NCI-H446 (cell line): ENCODE measurements at regions not wholly inside any gene's neighbourhood (a gene's known extent, or its start where the extent isn't known, plus 50 kb on each side); places are given as distances from the start of the nearest gene placed in this dataset.
"Not testable (repeated sequence)": the region's sequence is repeated elsewhere in the genome, so short reads cannot be mapped to it uniquely, and the experiment has no call there.

Experiments used
- DNase-seq, 2 experiments: peaks; one replicate each; lab custom pipeline; 2025; lab: John Stamatoyannopoulos, UW

DNA sequence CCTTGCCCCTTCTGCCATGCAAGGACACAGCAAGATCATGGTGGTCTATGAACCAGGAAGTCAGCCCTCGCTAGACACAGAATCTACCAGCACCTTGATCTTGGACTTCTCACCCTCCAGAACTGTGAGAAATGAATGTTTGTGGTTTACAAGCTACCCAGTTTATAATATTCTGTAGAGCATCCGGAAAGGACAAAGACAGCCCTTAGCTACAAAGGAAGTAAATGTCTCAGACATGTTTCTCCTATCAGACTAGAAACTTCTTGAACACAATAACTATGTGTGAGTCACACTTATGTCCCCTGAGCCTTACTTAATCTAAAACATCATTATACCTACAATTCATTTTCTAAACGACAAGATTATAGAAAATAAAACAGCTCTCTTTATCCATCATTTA lies 176.7 kb downstream of the KLHL28 start:
- DNase-seq, result no peak

DNA sequence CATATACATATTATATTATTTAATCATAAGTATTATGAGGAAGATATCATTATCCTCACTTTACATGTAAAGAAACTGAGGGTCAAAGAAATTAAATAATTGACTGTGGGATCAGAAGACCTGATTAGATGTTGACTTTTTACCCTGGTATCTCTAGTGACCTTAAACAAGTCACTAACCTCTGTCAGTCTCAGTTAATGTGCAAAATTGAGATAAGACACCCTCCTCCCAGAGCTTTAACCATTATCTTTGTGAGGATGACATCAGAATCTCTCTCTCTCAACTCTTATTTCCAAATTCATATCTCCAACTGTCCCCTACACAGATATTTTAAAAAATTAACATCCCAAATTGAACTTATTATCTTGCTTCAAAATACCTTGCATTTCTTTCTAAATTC lies 177.8 kb downstream of the KLHL28 start:
- DNase-seq, result no peak

DNA sequence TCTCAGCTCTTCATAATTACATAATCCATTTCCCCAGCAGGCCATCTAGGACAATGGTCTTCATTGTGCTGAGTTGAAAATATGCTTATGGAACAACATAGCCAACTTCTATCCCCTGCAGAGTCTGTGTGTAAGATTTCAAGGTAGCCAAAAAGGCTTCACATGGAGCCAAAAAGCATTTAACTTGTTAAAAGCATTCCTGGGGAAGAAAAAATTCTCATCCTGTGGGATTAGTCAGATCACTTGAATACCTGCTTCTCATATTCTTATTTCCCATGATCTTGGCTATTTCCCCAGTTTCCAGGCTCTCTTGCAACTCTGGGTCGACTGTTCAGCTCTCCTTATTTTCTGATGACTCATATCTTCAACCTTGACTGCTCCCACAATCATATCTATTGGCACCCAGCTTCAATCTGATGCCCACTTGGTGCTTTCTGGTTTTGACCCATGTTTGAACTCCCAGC lies 178.9 kb downstream of the KLHL28 start:
- DNase-seq, result no peak

DNA sequence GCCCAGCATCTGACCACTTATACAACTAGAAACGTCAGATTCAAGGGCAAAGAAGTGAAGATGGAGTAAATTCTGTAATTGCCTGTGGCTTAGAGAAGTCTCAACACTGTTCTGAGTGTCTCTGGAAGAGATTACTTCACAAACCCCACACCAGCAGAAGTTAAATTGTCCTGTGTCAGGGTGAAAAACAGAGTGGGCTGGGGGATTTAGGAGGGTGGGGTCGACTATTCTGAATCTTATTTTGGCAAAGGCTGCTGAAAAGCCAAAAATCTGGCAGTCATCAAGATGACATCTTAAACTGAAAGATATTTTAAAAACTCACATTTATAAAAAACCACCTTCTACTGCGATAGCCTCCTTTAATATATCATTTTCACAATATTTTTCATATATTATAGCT lies 180.8 kb downstream of the KLHL28 start:
- DNase-seq, result no peak

DNA sequence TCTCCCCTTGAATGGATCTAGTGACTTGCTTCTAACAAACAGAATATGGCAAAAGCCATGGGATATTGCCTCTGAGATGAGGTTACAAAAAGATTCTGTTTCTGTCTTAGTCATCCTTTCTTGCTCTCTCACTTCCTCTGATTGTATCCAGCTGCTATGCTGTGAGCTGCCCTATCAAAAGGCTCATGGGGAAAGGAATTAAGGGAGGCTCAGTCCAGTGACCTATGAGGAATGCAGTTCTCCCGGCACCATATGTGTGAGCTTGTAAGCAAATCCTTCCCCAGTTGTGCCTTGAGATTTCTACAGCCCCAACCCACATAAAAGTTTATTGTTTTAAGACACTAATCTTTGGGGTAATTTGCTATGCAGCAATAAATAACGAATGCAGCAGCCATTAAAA lies 183.1 kb downstream of the KLHL28 start:
- no peak for DNase-seq

DNA sequence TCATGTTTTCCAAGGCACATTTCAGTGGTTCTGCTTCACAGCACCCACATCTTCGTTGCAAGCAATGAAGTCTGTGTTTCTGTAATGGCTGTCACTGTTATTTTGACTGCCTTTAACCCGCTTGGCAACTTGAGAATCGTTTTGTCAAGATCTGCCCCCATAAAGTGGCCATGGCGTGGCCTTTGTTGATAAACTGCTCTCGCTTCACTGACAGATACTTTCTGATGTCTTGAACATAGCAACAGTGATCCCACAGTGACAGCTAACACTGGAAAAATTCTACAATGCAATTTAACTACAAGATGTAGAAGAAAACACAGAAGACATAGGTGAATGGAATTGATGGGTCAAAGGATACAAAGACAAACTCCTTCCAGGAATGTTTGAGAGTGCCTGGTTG lies 184.2 kb downstream of the KLHL28 start:
- no peak for DNase-seq

DNA sequence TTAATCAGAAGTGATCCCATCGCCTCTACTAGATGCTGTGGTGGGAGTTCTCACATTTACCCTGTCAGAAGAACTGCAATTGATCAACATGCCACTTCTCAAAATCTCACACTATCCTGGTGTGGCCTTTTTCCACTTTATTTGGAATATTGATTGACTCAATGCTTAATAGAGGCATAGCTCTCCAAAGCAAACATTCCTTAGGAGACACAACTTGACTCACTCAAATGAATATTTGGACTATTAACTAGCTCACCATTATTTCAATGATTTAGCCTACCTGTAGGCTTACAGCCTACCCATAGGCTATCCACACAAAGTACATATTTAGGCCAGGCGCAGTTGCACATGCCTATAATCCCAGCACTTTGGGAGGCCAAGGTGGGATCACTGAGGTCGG lies 186.5 kb downstream of the KLHL28 start:
- DNase-seq, result no peak

DNA sequence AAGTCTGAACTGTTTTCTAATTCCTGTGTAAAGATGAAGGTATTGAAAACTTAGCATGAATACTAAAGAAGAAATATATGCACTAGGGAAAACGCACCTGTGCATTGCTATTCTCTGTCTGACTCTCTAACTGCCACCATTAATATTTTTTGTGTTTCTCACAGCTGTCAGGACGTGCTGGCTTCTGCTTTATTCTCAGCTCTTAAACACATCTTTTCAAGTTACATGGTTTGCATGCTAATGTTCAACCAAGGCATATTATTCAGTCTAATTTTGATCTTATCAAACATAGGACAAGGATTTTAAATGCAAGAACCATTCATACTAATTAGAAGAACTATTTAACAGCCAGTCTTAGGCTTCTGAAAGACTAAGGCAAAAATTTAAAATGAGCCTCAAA lies 187.4 kb downstream of the KLHL28 start:
- no peak for DNase-seq

DNA sequence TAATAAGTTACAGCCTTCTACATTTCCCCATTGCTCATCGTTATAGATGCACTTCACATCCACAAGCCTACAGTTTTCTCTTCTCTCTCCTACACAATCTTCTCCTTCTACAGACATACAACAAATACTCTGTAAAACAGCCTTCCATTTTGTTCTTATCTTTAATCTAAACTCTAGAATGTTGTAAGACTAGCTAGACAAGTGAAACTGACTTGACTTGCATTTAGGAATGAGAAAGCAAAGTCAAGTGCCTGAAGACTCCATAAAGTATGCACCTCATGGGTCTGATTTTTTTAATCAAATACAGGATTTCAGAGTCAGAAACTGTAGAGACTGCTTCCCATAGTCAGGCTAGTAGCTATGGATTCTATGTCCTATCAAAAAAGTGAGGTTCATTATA lies 190.3 kb downstream of the KLHL28 start:
- DNase-seq, result no peak

DNA sequence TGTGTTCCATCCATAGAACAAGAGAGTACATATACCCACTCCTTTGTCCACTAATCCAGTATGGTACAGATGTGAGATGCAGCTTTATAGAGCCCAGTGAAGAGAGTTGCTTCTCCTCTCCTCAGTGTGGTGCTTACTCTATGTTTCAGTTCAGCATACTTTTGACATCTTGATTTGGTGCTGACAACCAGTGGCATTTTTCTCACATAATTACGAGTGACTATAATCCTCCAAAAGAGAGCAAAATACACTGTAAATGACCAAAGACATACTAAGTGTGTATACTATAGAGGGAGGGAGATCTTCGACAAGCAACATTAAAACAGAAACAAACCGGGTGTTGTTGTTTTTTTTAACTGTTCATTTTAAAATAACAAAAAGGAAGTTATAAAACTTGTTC lies 191.5 kb downstream of the KLHL28 start:
- DNase-seq, result no peak

DNA sequence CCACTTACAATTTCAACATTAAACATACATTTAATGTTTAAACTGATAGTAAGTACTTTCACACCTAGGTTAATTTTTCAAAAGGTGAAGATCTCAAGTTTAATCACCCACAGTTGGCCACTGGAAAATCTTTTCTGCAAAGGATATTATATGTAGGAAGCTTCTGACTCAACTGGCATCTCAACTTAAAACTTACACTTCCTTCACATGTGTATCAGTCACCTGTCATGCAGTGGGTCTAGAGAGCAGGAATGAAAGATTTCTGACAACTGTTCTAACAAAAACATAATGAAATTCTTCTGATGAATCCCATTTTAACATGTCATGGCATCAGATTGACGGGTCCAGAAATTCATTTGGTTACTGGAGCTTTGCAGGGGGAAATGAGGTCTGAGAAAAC lies 192.8 kb downstream of the KLHL28 start:
- DNase-seq, result no peak

DNA sequence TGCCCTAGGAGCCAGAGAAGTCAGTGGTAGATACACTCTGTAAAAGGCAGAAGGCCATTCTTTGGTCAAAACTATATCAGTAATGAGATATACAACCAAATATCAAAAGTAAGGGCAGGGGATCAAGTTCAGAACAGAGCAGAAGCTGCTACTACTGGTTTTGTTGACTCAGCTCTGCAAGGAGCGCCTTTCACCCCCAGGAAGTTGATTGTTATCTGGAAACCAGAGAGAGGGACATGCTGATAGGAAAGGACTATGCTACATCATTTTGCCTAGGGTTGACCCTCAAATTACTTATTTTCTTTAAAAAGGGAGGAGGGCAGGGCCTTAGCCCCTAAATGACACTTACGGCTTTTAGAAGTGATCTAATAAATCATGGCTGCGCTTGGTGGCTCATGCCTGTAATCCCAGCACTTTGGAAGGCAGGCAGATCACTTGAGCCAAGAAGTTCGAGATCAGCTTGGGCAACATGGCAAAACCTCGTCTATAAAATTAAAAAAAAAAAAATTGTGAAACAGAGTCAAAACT lies 194.0 kb downstream of the KLHL28 start:
- no peak for DNase-seq

DNA sequence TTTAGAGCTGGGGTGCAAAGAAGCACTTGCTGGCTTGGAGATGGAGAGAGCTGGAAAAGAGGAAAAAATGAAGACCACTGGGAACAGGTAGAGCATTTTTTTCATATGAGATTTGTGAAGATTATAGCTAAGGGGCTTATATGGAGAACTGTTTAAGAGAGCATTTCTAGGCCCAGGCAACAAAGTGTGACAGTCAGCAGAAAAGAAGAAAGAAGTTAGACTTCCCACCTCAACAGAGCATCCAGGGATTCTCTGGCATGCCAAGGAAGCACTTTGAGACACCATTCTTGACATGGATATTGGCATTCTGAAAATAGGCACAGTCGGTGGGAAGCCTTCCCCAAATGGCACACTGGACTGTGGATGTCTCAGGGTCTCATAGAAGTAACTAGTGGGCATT lies 195.5 kb downstream of the KLHL28 start:
- DNase-seq, result no peak

DNA sequence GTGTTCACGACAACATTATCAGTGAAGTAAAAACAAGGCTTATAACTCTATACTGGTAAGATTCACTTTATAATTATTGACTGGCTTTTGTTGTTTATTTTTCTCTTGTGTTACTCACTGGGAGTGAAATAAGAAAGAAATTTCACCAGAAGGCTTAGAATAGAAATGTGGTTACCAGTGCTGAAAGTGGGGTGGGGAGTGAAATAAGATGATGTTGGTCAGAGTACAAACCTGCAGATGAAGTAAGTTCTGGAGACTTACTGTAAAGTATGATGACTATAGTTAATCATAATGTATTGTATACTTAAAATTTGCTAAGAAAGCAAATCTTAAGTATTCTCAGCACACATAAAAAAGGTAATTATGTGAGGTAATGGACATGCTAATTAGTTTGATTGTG lies 198.4 kb downstream of the KLHL28 start:
- no peak for DNase-seq

DNA sequence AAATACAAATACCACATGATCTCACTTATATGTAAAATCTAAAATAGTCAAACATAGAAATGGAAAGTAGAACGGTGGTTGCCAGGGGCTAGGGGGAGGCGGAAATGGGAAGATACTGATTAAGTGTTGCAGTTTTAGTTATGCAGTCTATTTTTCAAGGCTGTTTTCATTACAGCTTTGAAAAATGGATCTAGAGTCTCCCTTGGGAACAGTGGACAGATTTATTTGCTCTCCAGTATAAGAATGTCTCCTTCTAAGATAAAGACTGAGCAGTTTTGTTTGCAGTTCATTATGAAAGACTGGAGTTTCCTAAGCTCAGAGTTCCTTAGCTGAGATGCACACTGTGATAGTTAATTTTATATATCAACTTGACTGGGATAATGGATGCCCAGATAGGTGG lies 202.5 kb downstream of the KLHL28 start:
- DNase-seq, result no peak

DNA sequence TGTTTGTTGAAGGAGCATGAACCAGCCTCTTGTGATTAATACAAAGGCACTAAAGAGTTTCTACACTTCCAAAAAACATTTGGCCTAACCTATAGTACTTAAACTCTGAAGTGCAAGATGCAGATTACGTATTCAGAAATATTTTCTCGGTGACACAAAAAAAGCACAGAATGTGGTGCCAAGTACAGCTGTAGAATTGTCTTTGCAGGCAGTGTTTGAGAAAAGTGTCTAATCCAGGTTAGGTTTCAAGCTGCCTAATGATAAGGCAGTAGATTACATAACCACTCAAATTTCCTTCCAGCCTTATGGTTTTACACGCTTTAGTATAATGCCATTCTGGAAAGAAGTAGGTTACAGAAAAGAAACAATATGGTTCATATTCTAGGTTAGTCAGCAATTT lies 205.2 kb downstream of the KLHL28 start:
- no peak for DNase-seq

DNA sequence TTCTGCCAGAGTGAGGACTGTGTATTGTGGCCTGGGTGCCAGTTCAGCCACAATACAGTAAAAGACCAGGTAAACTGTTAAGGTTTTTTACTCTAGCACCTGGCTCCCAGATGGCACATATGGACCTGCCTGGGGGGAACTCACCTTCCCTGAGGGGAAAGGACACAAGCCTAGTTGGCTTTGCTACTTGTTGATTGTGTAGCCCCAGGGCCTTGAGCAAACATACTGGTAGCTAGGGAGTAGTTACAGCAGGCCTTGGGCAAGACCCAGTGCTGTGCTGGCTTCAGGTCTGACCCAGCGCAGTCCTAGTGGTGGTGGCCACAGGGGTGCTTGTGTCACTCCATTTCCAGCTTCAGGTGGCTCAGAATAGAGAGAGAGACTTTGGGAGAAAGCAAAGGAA lies 216.4 kb downstream of the KLHL28 start:
- no peak for DNase-seq

DNA sequence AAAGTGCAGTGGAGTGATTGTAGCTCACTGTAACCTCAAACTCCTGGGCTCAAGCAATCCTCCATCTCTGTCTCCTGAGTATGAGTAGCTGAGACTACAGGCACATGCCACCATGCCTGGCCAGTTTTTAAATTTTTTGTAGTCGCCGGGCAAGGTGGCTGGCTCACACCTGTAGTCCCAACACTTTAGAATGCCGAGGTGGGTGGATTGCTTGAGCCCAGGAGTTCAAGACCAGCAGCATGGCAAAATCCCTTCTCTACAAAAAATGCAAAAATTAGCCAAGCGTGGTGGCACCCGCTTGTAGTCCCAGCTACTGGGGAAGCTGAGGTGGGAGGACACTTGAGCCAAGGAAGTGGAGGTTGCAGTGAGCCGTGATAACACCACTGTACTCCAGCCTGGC lies 219.5 kb downstream of the KLHL28 start:
- DNase-seq, result no peak

DNA sequence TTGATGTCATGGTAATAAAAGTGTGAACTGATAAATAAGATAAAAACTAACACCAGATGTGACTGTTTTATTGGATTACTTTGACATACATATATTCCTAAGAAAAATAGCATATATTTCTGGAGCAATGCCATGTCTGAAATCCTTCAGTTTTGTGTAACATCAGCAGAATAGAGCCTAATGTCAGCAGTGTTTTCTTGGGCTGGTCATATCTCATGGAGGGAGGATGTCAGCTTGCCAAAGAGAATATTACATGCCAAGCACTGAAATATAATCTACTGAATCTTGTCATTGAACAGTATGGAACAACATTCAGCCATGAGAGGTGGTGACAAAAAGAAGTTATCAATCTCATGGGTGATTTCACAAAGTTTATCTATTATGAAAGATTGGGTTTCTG lies 220.3 kb downstream of the KLHL28 start:
- DNase-seq, result peak in 1 of 2 experiments; percentile 11

DNA sequence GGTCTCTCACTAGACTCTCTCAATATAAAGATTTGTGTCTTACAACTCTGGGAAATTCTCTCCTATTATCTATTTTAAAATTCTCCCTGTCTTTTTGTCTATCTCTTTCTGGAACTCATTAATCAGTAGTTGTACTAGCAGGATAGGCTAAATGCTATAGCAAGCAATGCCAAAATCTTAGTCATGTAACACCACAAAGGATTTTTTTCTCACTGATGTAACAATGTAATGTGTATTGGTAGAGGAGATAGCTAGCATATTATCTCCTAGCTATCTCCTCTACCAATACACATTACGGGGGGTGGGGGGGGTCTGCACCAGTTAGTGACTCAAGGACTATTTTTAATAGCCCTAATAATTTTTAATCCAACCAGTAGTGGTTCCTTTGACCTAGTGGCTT lies 225.4 kb downstream of the KLHL28 start:
- DNase-seq, result no peak

DNA sequence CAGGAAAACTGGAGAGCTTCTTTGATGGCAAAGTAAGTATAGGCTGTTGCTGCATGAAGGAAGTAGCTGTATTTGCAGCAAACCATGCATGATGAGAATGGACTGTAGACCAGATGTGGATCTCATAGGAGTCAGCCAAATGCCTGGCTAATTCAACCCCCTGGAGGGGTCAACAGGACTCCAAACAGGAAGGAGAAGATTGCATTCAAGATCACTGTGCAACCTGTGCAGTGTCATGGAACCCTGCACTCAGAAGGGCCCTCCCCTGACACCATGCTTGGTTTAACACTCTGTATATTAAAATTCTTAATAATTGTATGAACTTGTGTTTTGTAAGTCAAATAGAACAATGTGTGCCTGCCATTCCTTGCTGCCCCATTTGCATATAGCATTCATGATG lies 225.1 kb upstream of the FSCB start:
- DNase-seq, result peak in 1 of 2 experiments; percentile 45

DNA sequence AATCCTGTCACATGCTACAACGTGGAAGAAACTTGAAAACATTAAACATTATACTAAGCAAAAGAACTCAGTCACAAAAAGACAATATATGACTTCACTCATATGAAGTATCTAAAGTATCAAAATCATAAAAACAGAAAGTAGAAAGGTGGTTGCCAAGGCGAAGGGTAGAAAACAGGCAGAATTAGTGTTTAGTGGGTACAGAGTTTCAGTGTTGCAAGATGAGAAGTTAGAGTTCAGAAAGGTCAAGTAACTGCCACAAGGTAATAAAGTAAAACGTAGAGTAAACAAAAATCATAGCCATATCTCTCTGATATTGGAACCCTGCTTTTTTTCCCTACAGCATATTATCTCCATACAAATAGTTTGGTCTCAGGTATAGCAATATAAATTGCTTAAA lies 223.8 kb upstream of the FSCB start:
- DNase-seq, result no peak

DNA sequence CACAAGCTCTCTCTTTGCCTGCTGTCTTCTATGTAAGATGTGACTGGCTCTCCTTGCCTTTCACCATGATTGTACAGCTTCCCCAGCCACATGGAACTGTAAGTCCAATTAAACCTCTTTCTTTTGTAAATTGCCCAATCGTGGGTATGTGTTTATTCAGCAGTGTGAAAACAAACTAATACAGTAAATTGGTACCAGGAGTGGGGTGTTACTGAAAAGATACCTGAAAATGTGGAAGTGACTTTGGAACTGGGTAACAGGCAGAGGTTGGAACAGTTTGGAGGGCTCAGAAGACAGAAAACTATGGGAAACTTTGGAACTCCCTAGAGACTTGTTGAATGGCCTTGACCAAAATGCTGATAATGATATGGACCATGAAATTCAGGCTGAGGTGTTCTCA lies 214.3 kb upstream of the FSCB start:
- not testable (repeated sequence) for DNase-seq

DNA sequence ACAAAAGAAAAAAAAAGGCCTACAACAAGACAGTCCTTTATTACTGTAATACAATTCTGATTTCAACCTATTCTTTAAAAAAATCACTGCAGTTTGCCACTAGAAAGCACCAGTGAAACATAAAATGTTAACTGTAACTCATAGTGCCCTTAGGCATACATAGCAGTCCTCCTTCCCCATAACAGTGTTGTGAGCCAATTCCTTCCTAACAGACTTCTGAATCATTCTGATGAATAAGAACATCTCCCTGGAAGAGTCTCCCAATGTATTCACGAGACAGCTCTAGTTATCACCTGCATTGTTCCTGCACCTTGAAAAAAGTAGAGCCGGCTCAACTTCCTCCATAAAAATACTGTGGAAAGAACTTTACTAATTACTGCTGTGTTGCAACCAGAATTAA lies 213.6 kb upstream of the FSCB start:
- DNase-seq, result no peak
